PFSK-1 (cell line): ENCODE measurements at regions not wholly inside any gene's neighbourhood (a gene's known extent, or its start where the extent isn't known, plus 50 kb on each side); places are given as distances from the start of the nearest gene placed in this dataset.

Experiments
- POLR2AphosphoS5 ChIP-seq: IDR thresholded peaks from 2 replicates; pipeline ENCODE4 v1.6.1; 2012; ENCODE audit warnings: low read depth, mild to moderate bottlenecking, control low read depth, low read length, moderate library complexity
- REST ChIP-seq, 2 experiments: IDR thresholded peaks; 2 replicates each; pipeline versions ENCODE4 v1.6.1 to v1.8.0; 2011 to 2012; ENCODE audit warnings: low read depth in 2 of 2, low read length in 2 of 2, control low read depth in 1 of 2, inconsistent platforms in 1 of 2, mild to moderate bottlenecking in 1 of 2, moderate library complexity in 1 of 2; ENCODE audit not compliant: insufficient read depth in 1 of 2
- SIN3A ChIP-seq: IDR thresholded peaks from 2 replicates; pipeline ENCODE4 v1.6.1; 2012; ENCODE audit warnings: mild to moderate bottlenecking, low read length, moderate library complexity, borderline replicate concordance; ENCODE audit not compliant: insufficient read depth
- TAF1 ChIP-seq: IDR thresholded peaks from 2 replicates; pipeline ENCODE4 v1.6.1; 2012; ENCODE audit warnings: low read length, control low read depth, borderline replicate concordance; ENCODE audit not compliant: insufficient read depth

DNA sequence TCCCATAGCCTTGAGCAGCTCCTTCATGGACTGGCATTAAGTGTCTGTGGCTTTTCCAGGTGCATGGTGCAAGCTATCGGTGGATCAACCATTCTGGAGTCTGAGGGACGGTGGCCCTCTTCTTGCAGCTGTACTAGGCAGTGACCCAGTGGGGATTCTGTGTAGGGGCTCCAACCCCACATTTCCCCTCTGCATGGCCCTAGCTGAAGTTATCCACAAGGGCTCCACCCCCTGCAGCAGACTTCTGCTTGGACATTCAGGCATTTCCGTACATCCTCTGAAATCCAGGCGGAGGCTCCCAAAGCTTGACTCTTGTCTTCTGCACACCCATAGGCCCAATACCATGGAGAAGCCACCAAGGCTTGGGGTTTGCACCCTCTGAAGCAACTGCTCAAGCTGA is 89.3 kb upstream of the PGRMC2 start:
- TF ChIP-seq REST (IDR thresholded peaks at IDR 0.05; ENCODE audit: insufficient read depth in 1 of 2, low read depth in 2 of 2, low read length in 2 of 2) (no peak), POLR2AphosphoS5 (no peak), SIN3A (no peak), TAF1 (no peak)
